H1 (cell line): ENCODE measurements at regions not wholly inside any gene's neighbourhood (a gene's known extent, or its start where the extent isn't known, plus 50 kb on each side); places are given as distances from the start of the nearest gene placed in this dataset.

ENCODE experiments used
- CTCF ChIA-PET: fragments of 300-600 bp; sonication (Branson Sonifier 250); formaldehyde crosslinking; loops from one replicate; lab custom pipeline; 2021; ENCODE audit not compliant: partially characterized antibody; lab: Charles Lee
- POLR2A ChIA-PET: fragments of 300-600 bp; sonication (Branson Sonifier 250); formaldehyde crosslinking; loops from one replicate; lab custom pipeline; 2021; ENCODE audit warnings: inconsistent platforms; ENCODE audit not compliant: partially characterized antibody; lab: Charles Lee
- DNase-seq, 2 experiments: peaks; one replicate each; pipeline versions ENCODE4 v3.0.0 to v3.0.0-alpha.2; 2010 to 2022; ENCODE audit warnings: low spot score in 2 of 2, low read depth in 1 of 2, mixed read lengths in 1 of 2
- FAIRE-seq: peaks from 2 replicates; lab custom pipeline; 2011; peaks lifted over from hg19 to GRCh38; lab: Jason Lieb, UNC
- H2AFZ ChIP-seq: 2 replicates; pipeline ENCODE4 v1.8.1; 2012; ENCODE audit warnings: low read length, inconsistent platforms
- H2AK5ac ChIP-seq: 2 replicates; pipeline ENCODE4 v1.6.1; 2013; ENCODE audit warnings: low read depth, low read length
- H2BK120ac ChIP-seq: replicated peaks from 2 replicates; pipeline ENCODE3; 2013; ENCODE audit warnings: low read depth, low read length, inconsistent platforms
- H2BK12ac ChIP-seq: 2 replicates; pipeline ENCODE4 v1.6.1; 2013; ENCODE audit warnings: low read depth, low read length
- H2BK15ac ChIP-seq: 2 replicates; pipeline ENCODE4 v1.6.1; 2013; ENCODE audit warnings: low read length
- H2BK20ac ChIP-seq: 2 replicates; pipeline ENCODE4 v1.6.1; 2013; ENCODE audit warnings: low read length
- H2BK5ac ChIP-seq: 2 replicates; pipeline ENCODE4 v1.6.1; 2013; ENCODE audit warnings: low read depth, low read length
- H3K14ac ChIP-seq: 2 replicates; pipeline ENCODE4 v1.6.1; 2013; ENCODE audit warnings: inconsistent platforms; ENCODE audit not compliant: insufficient read length
- H3K18ac ChIP-seq: 2 replicates; pipeline ENCODE4 v1.6.1; 2013; ENCODE audit warnings: low read length; ENCODE audit errors: extremely low read depth
- H3K23ac ChIP-seq: 2 replicates; pipeline ENCODE4 v1.6.1; 2013; ENCODE audit warnings: inconsistent platforms; ENCODE audit not compliant: insufficient read length
- H3K23me2 ChIP-seq: 2 replicates; pipeline ENCODE4 v1.6.1; 2013; ENCODE audit warnings: low read depth, low read length
- H3K27ac ChIP-seq: 2 replicates; pipeline ENCODE4 v1.6.1; 2011; ENCODE audit warnings: low read depth, low read length, inconsistent platforms
- H3K27me3 ChIP-seq, 4 experiments: replicated peaks in 1 of 4; 1 replicate in 1 of 4; 2 replicates in 3 of 4; pipeline versions ENCODE4 v1.6.1 to v1.8.1; 2011 to 2013; ENCODE audit warnings: low read length in 3 of 4, mild to moderate bottlenecking in 3 of 4, inconsistent platforms in 2 of 4, mixed read lengths in 2 of 4, moderate library complexity in 1 of 4; ENCODE audit not compliant: control insufficient read depth in 3 of 4, insufficient read depth in 3 of 4; ENCODE audit errors: extremely low read depth in 1 of 4
- H3K36me3 ChIP-seq, 4 experiments: 2 replicates each; pipeline versions ENCODE4 v1.6.1 to v1.8.1; 2011 to 2013; ENCODE audit warnings: mild to moderate bottlenecking in 4 of 4, low read length in 3 of 4, moderate library complexity in 2 of 4, control low read depth in 1 of 4, inconsistent platforms in 1 of 4; ENCODE audit not compliant: insufficient read depth in 4 of 4, control insufficient read depth in 2 of 4
- H3K4ac ChIP-seq: replicated peaks from 2 replicates; pipeline ENCODE3; 2013; ENCODE audit warnings: low read length, low read depth, mixed read lengths, inconsistent platforms; ENCODE audit not compliant: insufficient read length
- H3K4me1 ChIP-seq, 4 experiments: replicated peaks in 1 of 4; 1 replicate in 1 of 4; 2 replicates in 3 of 4; pipeline versions ENCODE4 v1.6.1 to v1.8.1; 2011 to 2013; ENCODE audit warnings: low read length in 3 of 4, inconsistent platforms in 2 of 4, mixed read lengths in 1 of 4; ENCODE audit not compliant: insufficient read depth in 4 of 4, control insufficient read depth in 3 of 4
- H3K4me2 ChIP-seq, 2 experiments: 2 replicates each; pipeline versions ENCODE4 v1.6.1 to v1.8.1; 2011 to 2013; ENCODE audit warnings: low read depth in 2 of 2, low read length in 2 of 2, control low read depth in 1 of 2, inconsistent platforms in 1 of 2, mild to moderate bottlenecking in 1 of 2; ENCODE audit not compliant: insufficient read depth in 1 of 2
- H3K4me3 ChIP-seq, 4 experiments: fragments of 200-600, 300-600 bp in 1 of 4; sonication (generic), shearing (Covaris generic), sonication (Bioruptor Twin) in 1 of 4; 2 replicates each; pipeline versions ENCODE4 v1.5.1 to v1.8.1; 2011 to 2016; ENCODE audit warnings: low read length in 4 of 4, low read depth in 3 of 4, control low read depth in 2 of 4, inconsistent platforms in 2 of 4, mild to moderate bottlenecking in 2 of 4, mixed read lengths in 1 of 4, moderate library complexity in 1 of 4; ENCODE audit not compliant: insufficient read depth in 2 of 4; ENCODE audit errors: extremely low read depth in 1 of 4
- H3K56ac ChIP-seq: replicated peaks from 2 replicates; pipeline ENCODE3; 2013; ENCODE audit warnings: low read depth, mild to moderate bottlenecking, mixed read lengths, low read length, inconsistent platforms; ENCODE audit not compliant: insufficient read length
- H3K79me1 ChIP-seq: 2 replicates; pipeline ENCODE4 v1.6.1; 2013; ENCODE audit warnings: low read depth, low read length, control low read depth
- H3K79me2 ChIP-seq, 2 experiments: 2 replicates each; pipeline versions ENCODE4 v1.6.1 to v1.8.1; 2012 to 2013; ENCODE audit warnings: low read length in 2 of 2, mild to moderate bottlenecking in 2 of 2, inconsistent platforms in 1 of 2; ENCODE audit not compliant: insufficient read depth in 2 of 2, control insufficient read depth in 1 of 2
- H3K9ac ChIP-seq, 4 experiments: replicated peaks in 1 of 4; 1 replicate in 1 of 4; 2 replicates in 3 of 4; pipeline versions ENCODE4 v1.6.1 to v1.8.1; 2011 to 2013; ENCODE audit warnings: low read depth in 3 of 4, low read length in 3 of 4, control low read depth in 2 of 4, mild to moderate bottlenecking in 2 of 4, moderate library complexity in 2 of 4, inconsistent platforms in 1 of 4; ENCODE audit errors: extremely low read depth in 1 of 4
- H3K9me3 ChIP-seq, 2 experiments: 2 replicates each; pipeline versions ENCODE4 v1.6.1 to v1.8.1; 2012 to 2013; ENCODE audit warnings: mild to moderate bottlenecking in 2 of 2, moderate library complexity in 2 of 2, control low read depth in 1 of 2, inconsistent platforms in 1 of 2, low read depth in 1 of 2, low read length in 1 of 2, mixed read lengths in 1 of 2; ENCODE audit not compliant: insufficient read depth in 2 of 2
- H4K20me1 ChIP-seq, 2 experiments: replicated peaks in 1 of 2; 2 replicates each; pipeline versions ENCODE3 to v1.8.1; 2011 to 2013; ENCODE audit warnings: inconsistent platforms in 2 of 2, low read length in 2 of 2, mild to moderate bottlenecking in 1 of 2; ENCODE audit not compliant: insufficient read depth in 2 of 2, control insufficient read depth in 1 of 2
- H4K5ac ChIP-seq: 2 replicates; pipeline ENCODE4 v1.6.1; 2013; ENCODE audit warnings: low read length, low read depth, mixed read lengths, inconsistent platforms; ENCODE audit not compliant: insufficient read length
- H4K8ac ChIP-seq: 2 replicates; pipeline ENCODE4 v1.8.0; 2013; ENCODE audit warnings: mild to moderate bottlenecking, moderate library complexity, low read length, inconsistent platforms; ENCODE audit not compliant: insufficient read depth; ENCODE audit errors: extremely low read depth
- H4K91ac ChIP-seq: replicated peaks from 2 replicates; pipeline ENCODE3; 2013; ENCODE audit warnings: low read length, mixed read lengths, inconsistent platforms; ENCODE audit not compliant: insufficient read length
- EZH2 ChIP-seq: fragments of 200-600 bp; sonication (generic); IDR thresholded peaks from 2 replicates; pipeline ENCODE4 v1.7.1; 2012; ENCODE audit warnings: low read depth, mild to moderate bottlenecking, moderate library complexity, low read length, inconsistent platforms; ENCODE audit not compliant: severe bottlenecking
- SP1 ChIP-seq: IDR thresholded peaks from 2 replicates; pipeline ENCODE4 v1.6.1; 2011; ENCODE audit warnings: low read depth, low read length
- WGBS, 2 experiments: shearing (Covaris generic) in 1 of 2; methylation state at CpG; one replicate each; pipeline versions ENCODE4 v1.1.6 to v1.1.7; 2013 to 2015; ENCODE audit warnings: low lambda C conversion rate in 2 of 2, mixed read lengths in 2 of 2, inconsistent platforms in 1 of 2, low coverage in 1 of 2, missing lambda C conversion rate in 1 of 2; ENCODE audit not compliant: insufficient replicate concordance in 2 of 2, insufficient coverage in 1 of 2, insufficient read length in 1 of 2; ENCODE audit errors: extremely low coverage in 1 of 2, missing lambda C conversion rate in 1 of 2; 5-methylcytosine and 5-hydroxymethylcytosine counted together

DNA sequence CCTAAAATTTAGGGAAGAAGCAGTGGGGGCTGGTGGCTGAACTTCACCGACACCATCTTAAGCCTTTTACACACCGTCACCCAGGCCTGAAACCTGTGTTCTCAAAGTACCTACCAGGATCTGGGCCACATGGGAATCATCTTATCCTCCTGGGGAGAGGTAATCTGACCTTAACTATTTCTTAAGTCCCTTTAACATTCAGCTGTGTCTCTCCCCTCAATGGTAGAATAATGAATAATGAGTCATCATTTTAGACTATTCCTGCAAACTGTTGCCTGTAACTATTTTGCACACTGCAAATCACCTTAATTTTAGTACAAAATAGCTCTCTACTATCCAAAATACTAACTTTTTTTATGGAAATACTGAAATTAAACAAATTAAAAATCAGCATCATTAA lies 149.4 kb upstream of the KLF7 start:
- Histone ChIP-seq H4K5ac (no peak overlapping the region), H3K4me3 (no peak overlapping the region), H3K27me3 (no peaks in the 10 kb centered on the region), H2AK5ac (no peak overlapping the region), H3K4me2 (no peak overlapping the region), H2BK12ac (no peak overlapping the region), H3K56ac (no peak overlapping the region), H2BK20ac (no peak overlapping the region), H3K23ac (no peak overlapping the region), H3K36me3 (no peaks in the 10 kb centered on the region), H3K4me1 (peaks cover 0 to 7% (median 3%) of the 10 kb centered on the region in 4 experiments; a peak in 4 of 7 replicates), H4K91ac (no peak overlapping the region), H2BK120ac (no peak overlapping the region), H2AFZ (no peak overlapping the region), H3K79me2 (no peaks in the 10 kb centered on the region), H3K9me3 (no peaks in the 10 kb centered on the region), H3K23me2 (no peaks in the 10 kb centered on the region), H3K27ac (no peak overlapping the region), H4K8ac (no peak overlapping the region), H3K18ac (no peak overlapping the region), H2BK15ac (no peak overlapping the region), H3K79me1 (no peaks in the 10 kb centered on the region), H3K14ac (no peak overlapping the region), H3K9ac (no peak overlapping the region), H3K4ac (no peak overlapping the region), H4K20me1 (no peaks in the 10 kb centered on the region), H2BK5ac (no peak overlapping the region)
- POLR2A ChIA-PET, result no interaction called here
- 82% methylated on average over 2 of the region's 2 CpGs; no CpG with 5 or more reads in 1 of the 2 experiments for WGBS, 2 experiments
- TF ChIP-seq EZH2 (no peak), SP1 (no peak)
- FAIRE-seq (no peak), DNase-seq (no peak)
- CTCF ChIA-PET, result interaction anchor here (0.6 to 0.8 kb wide), 2 partner anchors 144 to 327 kb away, joined by 3 to 5 read pairs; no protein-coding TSS in a partner anchor
